ENCODE measurements at regions not wholly inside any gene's neighbourhood (a gene's known extent, or its start where the extent isn't known, plus 50 kb on each side); places are given as distances from the start of the nearest gene placed in this dataset.

DNA sequence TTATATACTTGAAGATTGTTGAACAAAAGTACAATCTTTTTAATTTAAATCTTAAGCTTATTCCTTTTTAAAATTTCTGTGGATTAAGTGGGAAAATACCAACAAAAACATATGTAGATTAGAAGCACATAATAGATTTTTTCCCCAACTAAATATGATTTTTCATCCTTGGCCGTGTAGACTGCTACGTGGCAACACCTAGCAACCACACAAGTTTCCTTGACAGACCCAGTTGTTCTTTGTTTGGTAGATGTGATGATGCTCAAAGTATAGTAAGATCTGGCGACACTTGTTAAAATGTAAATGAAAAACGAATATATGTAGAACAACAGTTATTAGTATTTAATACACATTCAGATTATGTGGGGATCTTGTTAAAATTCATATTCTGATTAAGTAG is 271.0 kb upstream of the ROBO2 start:
- H3K9me3 ChIP-seq (replicated peaks) = no peaks in the 10 kb centered on the region
- H3K4me3 ChIP-seq = no peak overlapping the region
- no peaks in the 10 kb centered on the region for H3K36me3 ChIP-seq
- H3K27ac ChIP-seq = no peak overlapping the region
- H3K27me3 ChIP-seq (replicated peaks) = no peaks in the 10 kb centered on the region
- H3K4me1 ChIP-seq (replicated peaks) = no peaks in the 10 kb centered on the region
- DNase-seq (ENCODE audit: low read depth in 1 of 2, low spot score in 2 of 2) = no peak

DNA sequence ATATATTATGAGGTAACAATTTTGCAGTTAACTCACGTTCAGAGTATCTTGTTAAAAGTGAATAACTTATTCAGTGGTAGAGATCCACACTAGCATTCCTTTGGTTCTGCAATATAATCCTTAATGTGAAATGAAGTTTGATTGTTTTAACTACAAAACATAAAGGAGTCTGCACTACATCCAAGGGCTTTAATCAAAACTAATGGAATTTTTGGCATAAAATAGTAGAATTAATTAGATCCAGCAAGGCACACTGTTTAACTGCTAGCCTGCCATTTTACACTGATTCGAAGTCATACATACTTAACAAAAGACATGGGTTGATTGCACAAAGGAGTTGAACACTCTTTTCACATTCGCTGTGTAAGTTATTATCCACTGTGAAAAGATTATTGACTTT is 263.0 kb upstream of the ROBO2 start:
- DNase-seq (ENCODE audit: low read depth in 1 of 2, low spot score in 2 of 2) = no peak
- Histone ChIP-seq H3K9me3 (replicated peaks) (no peaks in the 10 kb centered on the region), H3K27ac (no peak overlapping the region), H3K4me3 (no peak overlapping the region), H3K36me3 (no peaks in the 10 kb centered on the region), H3K4me1 (replicated peaks) (no peaks in the 10 kb centered on the region), H3K27me3 (replicated peaks) (no peaks in the 10 kb centered on the region)

DNA sequence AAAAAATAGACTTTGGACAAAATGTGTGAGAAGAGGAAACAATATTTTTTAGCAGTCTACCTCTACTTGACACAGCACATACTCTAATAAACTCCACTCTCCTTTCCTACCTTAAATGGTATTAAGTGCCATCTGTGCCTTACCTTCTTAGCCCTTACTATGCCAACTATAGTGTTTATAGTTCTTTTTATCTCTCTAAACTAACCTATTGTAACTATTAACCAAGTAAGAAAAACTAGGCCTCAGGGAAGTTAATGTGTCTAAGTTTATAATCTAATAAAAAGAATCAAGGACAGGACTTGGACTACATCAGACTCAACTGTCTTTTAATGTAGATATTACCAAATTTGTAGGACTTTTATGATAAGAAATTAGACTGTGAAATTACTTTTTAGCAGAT is 251.7 kb upstream of the ROBO2 start:
- no peak overlapping the region for H3K4me3 ChIP-seq
- no peak for DNase-seq (ENCODE audit: low read depth in 1 of 2, low spot score in 2 of 2)

DNA sequence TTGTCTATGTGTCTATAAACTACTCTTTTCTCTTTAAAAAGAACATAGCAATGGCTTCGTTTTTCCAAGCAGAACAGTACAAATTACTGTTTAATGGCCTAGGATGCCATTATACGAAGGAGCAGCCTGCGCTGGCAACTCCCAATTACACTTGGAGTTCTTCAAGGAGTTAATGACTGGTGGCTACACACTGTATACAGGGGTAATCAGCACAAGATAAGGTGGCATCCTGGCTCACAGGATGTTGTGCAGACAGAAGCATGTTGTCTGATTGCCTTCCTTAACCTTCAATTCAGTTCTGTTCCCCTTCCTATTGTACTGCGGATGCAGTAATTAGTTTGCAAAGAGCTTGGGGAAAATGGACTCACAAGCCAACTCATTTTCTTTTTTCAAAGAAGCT is 250.7 kb upstream of the ROBO2 start:
- no peak overlapping the region for H3K4me3 ChIP-seq
- no peaks in the 10 kb centered on the region for H3K9me3 ChIP-seq (replicated peaks)
- no peaks in the 10 kb centered on the region for H3K27me3 ChIP-seq (replicated peaks)
- H3K27ac ChIP-seq = no peak overlapping the region
- H3K4me1 ChIP-seq (replicated peaks) = no peaks in the 10 kb centered on the region
- H3K36me3 ChIP-seq = no peaks in the 10 kb centered on the region
- DNase-seq (ENCODE audit: low read depth in 1 of 2, low spot score in 2 of 2) = no peak

More for the DNA sequence above, 251.7 kb upstream of the ROBO2 start:
- no peaks in the 10 kb centered on the region for H3K36me3 ChIP-seq
- H3K4me1 ChIP-seq (replicated peaks) = no peaks in the 10 kb centered on the region
- no peak overlapping the region for H3K27ac ChIP-seq
- no peaks in the 10 kb centered on the region for H3K27me3 ChIP-seq (replicated peaks)
- H3K9me3 ChIP-seq (replicated peaks) = no peaks in the 10 kb centered on the region

DNA sequence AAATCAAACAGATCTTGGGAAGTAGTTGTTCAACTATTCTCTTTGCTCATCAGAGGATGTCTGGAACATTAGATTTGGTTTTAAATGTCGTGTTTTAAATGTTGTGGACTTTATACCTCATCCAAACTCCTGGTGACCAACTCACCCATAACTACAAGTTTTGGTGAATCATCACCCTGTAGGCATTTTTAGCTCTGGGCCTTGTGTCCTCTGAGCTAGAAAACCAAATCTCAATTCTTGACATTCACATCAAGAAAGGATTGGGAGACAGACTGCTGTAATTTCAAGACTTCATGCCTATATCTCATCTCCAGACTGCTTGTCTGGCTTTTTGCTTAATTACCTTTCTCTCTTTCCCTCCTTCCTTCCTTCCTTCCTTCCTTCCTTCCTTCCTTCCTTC is 228.5 kb upstream of the ROBO2 start:
- Histone ChIP-seq H3K9me3 (replicated peaks) (no peaks in the 10 kb centered on the region), H3K27ac (no peak overlapping the region), H3K36me3 (no peaks in the 10 kb centered on the region), H3K27me3 (replicated peaks) (no peaks in the 10 kb centered on the region), H3K4me3 (no peak overlapping the region), H3K4me1 (replicated peaks) (no peaks in the 10 kb centered on the region)
- no peak for DNase-seq (ENCODE audit: low read depth in 1 of 2, low spot score in 2 of 2)

DNA sequence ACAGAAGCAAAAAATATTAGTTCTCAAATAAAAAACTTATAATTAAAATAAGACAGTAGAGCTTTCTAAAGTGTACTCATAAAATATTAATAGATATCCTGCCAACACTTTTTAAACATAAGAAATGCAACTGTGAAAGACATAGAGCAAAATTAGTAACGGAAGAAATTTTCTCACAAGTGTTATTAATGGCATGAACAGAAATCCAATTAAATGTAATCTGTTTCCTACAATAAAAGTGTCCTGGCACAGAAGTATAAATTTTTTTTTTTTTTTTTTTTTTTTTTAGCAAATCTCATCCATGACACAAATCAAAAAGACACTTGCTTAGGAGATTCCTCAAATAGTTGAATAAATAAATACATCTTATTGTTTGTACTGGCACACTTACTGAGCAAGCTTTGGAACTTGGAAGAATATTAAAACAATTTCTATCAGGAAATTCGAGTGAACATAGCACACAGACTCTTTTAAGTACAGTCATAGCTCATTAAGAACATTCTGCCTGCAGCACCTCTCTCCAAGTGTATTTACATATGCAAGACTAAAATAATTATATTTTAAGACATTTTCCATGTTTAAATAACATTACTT is 227.2 kb upstream of the ROBO2 start:
- Histone ChIP-seq H3K27me3 (replicated peaks) (no peaks in the 10 kb centered on the region), H3K4me3 (no peak overlapping the region), H3K27ac (no peak overlapping the region), H3K9me3 (replicated peaks) (no peaks in the 10 kb centered on the region), H3K36me3 (no peaks in the 10 kb centered on the region), H3K4me1 (replicated peaks) (no peaks in the 10 kb centered on the region)
- no peak for DNase-seq (ENCODE audit: low read depth in 1 of 2, low spot score in 2 of 2)

DNA sequence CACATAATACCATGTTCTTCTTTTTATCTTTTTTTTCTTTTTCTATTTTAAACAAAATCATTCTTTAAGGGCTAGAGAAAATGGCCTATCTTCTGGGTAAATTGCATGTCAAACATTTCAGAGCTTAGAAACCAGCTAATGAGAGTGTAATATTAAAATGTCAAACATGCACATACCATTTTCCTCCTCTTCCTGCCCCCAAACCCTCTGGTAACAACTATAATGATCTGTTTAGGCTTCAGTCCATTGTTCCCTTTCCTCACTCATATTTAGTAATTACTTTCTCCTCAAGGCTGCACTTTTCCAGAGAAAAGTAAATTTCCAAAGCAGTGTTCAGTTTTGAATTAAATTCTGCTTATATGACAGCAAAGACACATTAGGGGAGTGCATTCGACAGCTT is 224.3 kb upstream of the ROBO2 start:
- Histone ChIP-seq H3K27ac (no peak overlapping the region), H3K4me3 (no peak overlapping the region), H3K4me1 (replicated peaks) (no peaks in the 10 kb centered on the region), H3K36me3 (no peaks in the 10 kb centered on the region), H3K9me3 (replicated peaks) (no peaks in the 10 kb centered on the region), H3K27me3 (replicated peaks) (no peaks in the 10 kb centered on the region)
- DNase-seq (ENCODE audit: low read depth in 1 of 2, low spot score in 2 of 2) = no peak

DNA sequence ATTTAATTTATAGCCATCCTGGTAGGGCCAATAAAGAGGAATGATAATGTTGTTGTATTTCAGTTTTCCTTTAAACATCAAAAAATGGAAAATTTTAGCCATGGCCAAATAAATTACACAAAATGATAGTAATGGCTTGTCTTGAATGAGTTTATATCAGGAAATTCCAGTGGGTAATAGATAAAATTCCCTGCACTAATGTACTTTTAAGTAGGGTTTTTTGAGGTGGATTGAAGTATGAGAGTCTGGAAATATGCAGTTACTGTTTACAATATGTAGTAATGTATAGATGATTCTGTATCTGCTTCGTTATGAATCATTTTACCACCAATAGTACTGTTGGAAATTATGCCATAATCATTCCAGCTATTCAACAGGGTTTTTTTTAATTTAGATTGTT is 219.4 kb upstream of the ROBO2 start:
- DNase-seq (ENCODE audit: low read depth in 1 of 2, low spot score in 2 of 2) = no peak

DNA sequence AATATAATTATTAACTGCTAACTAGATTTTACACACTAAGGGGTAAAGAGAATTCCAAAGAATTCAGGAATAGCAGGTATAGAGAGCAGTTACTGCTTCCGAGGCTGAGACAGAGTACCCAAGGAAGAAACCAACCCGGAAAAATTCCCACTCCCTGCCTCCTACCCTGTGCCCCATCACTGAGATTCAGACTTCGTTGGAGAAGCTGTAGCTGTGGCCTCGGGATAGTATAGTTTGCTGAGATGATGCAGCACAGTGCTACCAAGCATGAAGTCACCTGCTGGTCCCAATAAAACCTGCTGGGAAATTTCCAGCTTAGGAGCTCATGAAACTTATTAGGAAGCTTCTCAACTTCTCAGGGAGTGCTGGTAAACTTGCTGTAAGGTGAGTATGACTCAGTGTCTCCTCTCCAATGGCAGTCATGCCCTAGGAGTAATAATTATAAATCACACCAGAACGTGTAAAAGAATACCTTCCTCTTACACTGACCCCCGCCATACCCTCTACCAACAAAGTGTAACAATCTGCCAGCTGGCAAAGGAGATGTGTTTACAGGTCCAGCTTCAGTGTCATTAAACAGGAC is 215.2 kb upstream of the ROBO2 start:
- Histone ChIP-seq H3K9me3 (replicated peaks) (no peaks in the 10 kb centered on the region), H3K27me3 (replicated peaks) (no peaks in the 10 kb centered on the region), H3K27ac (no peak overlapping the region), H3K4me1 (replicated peaks) (no peaks in the 10 kb centered on the region), H3K36me3 (no peaks in the 10 kb centered on the region), H3K4me3 (no peak overlapping the region)
- no peak for DNase-seq (ENCODE audit: low read depth in 1 of 2, low spot score in 2 of 2)

More for the DNA sequence above, 219.4 kb upstream of the ROBO2 start:
- Histone ChIP-seq H3K27ac (no peak overlapping the region), H3K4me1 (replicated peaks) (no peaks in the 10 kb centered on the region), H3K27me3 (replicated peaks) (no peaks in the 10 kb centered on the region), H3K4me3 (no peak overlapping the region), H3K9me3 (replicated peaks) (no peaks in the 10 kb centered on the region), H3K36me3 (no peaks in the 10 kb centered on the region)

DNA sequence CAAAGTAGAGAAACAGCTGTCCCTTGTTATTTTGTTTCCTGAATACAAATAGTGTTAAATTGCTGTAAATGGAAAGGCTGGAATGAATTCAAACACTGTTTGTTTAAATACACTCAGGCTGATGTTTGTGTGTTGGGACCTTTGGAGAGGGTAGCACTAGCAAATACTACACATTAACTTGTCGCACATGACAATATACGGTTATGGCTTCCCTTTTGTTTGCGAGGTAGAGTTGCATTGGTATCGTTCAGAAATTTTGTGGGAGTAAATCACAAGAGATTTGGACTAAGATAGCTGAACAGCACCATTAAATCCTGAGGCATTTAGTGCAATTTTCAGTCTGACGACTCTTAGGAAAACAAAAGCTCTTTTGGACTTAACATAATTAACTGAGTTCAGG is 213.0 kb upstream of the ROBO2 start:
- Histone ChIP-seq H3K27me3 (replicated peaks) (no peaks in the 10 kb centered on the region), H3K36me3 (no peaks in the 10 kb centered on the region), H3K27ac (no peak overlapping the region), H3K4me3 (no peak overlapping the region), H3K9me3 (replicated peaks) (no peaks in the 10 kb centered on the region), H3K4me1 (replicated peaks) (no peaks in the 10 kb centered on the region)
- no peak for DNase-seq (ENCODE audit: low read depth in 1 of 2, low spot score in 2 of 2)

DNA sequence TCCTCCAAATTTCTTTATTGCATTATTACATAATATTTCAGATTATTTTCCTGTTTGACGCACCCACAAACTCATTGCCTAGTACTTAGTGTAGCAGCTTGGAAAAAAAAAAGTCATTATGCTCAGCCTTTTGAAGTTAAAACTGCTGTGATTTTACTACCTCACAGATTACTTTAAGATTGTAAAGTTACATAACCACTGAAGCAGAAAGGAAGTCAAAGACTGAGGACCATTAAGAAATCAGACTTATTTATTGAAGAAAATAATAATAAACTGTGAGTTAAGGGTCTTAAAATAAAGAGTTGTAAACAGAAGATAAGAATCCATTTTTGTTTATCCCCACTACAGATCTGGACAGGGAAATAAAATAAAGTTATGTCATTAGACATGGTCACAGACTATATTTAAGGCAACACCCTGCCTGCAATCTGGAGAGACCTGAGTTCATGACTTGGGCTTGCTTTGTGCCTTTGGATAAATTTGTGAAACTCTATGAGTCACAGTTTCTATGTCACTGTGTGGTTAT is 212.1 kb upstream of the ROBO2 start:
- Histone ChIP-seq H3K4me1 (replicated peaks) (no peaks in the 10 kb centered on the region), H3K9me3 (replicated peaks) (no peaks in the 10 kb centered on the region), H3K4me3 (no peak overlapping the region), H3K36me3 (no peaks in the 10 kb centered on the region), H3K27ac (no peak overlapping the region), H3K27me3 (replicated peaks) (no peaks in the 10 kb centered on the region)
- no peak for DNase-seq (ENCODE audit: low read depth in 1 of 2, low spot score in 2 of 2)

DNA sequence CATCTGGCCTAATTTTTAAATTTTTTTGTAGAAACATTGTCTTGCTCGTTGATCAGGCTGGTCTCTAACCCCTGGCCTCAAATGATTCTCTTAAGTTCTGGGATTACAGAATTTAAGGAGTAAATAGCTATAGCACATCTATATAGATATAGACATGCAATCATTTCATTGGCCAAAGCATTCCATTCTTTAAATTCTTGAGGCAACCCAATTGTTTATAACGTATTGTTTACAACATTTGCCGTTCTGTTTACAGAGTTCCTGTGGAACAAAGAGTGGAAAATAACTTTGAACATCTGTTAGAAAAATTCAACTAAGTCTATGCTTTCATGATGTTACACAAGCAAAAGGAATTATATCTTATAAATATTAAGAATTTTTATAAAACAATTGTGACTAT is 205.2 kb upstream of the ROBO2 start:
- no peak overlapping the region for H3K27ac ChIP-seq
- no peak for DNase-seq (ENCODE audit: low read depth in 1 of 2, low spot score in 2 of 2)
- H3K27me3 ChIP-seq (replicated peaks) = no peaks in the 10 kb centered on the region
- H3K36me3 ChIP-seq = no peaks in the 10 kb centered on the region
- H3K4me1 ChIP-seq (replicated peaks) = no peaks in the 10 kb centered on the region
- peaks cover 4% of the 10 kb centered on the region; the same call in 1 of the 2 replicates for H3K9me3 ChIP-seq (replicated peaks)
- H3K4me3 ChIP-seq = no peak overlapping the region

DNA sequence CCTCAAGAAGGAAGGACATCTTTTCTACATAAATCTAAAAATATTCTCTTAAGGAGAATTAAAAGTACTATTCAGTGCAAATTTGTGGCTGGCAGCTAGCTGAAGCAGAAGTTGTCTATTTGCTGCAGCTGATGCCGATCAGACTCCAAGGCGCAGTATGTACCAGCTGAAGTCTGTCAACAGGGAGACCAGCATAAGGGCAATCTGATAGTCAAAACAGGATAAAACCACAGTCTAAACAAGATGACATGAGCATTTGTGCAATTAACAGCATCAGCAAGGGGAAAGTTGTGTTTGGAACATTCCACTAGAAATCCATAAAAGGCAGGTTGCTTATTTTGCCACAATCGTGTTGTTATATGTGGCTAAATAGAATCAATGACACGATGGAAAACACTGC is 198.2 kb upstream of the ROBO2 start:
- Histone ChIP-seq H3K27me3 (replicated peaks) (no peaks in the 10 kb centered on the region), H3K36me3 (no peaks in the 10 kb centered on the region), H3K9me3 (replicated peaks) (peaks cover 4% of the 10 kb centered on the region; the same call in 1 of the 2 replicates), H3K27ac (no peak overlapping the region), H3K4me3 (no peak overlapping the region), H3K4me1 (replicated peaks) (no peaks in the 10 kb centered on the region)
- no peak for DNase-seq (ENCODE audit: low read depth in 1 of 2, low spot score in 2 of 2)

DNA sequence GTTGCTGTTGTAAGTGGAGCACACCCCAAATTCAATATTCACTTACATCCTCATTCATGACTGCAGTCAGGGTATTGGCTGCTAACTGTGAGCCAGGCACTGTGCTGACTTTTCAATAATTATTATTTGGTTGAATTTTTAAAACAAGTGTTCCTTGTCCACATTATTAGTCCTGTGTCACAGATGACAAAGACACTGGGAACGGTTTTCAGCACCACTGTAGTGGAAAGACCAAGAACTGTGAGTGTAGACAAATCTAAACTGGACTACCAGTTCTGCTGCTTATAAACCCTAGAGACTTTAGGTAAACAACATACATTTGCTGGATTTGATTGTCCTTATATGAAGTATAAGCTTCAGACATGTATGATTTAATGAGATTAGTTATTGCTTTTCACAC is 197.7 kb upstream of the ROBO2 start:
- no peaks in the 10 kb centered on the region for H3K4me1 ChIP-seq (replicated peaks)
- peaks cover 4% of the 10 kb centered on the region; the same call in 1 of the 2 replicates for H3K9me3 ChIP-seq (replicated peaks)
- no peak for DNase-seq (ENCODE audit: low read depth in 1 of 2, low spot score in 2 of 2)
- no peak overlapping the region for H3K4me3 ChIP-seq
- no peak overlapping the region for H3K27ac ChIP-seq
- no peaks in the 10 kb centered on the region for H3K27me3 ChIP-seq (replicated peaks)
- H3K36me3 ChIP-seq = no peaks in the 10 kb centered on the region

DNA sequence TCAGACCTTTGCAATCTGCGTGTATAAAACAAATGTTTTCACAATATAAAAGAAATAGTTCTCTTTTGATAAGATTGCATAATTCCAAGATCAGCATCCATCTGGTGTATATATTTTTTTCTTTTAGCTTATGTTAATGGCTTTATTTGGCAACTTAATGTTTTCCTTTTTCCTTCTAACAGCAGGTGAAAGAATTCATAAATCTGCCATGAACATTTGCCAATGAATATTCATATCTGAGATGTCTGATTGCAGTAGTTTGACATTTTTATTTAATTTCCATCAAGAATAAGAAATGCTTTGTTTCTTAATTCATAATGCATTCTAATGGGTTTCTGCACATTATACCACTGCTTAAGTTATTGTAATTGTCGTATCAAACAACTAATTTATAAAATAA is 184.4 kb upstream of the ROBO2 start:
- H3K9me3 ChIP-seq (replicated peaks) = no peaks in the 10 kb centered on the region
- no peaks in the 10 kb centered on the region for H3K4me1 ChIP-seq (replicated peaks)
- H3K36me3 ChIP-seq = no peaks in the 10 kb centered on the region
- no peak overlapping the region for H3K27ac ChIP-seq
- no peaks in the 10 kb centered on the region for H3K27me3 ChIP-seq (replicated peaks)
- no peak for DNase-seq (ENCODE audit: low read depth in 1 of 2, low spot score in 2 of 2)
- no peak overlapping the region for H3K4me3 ChIP-seq

All from SJSA1 (cell line).